ENCODE measurements at regions not wholly inside any gene's neighbourhood (a gene's known extent, or its start where the extent isn't known, plus 50 kb on each side); places are given as distances from the start of the nearest gene placed in this dataset.
"Not testable (repeated sequence)": the region's sequence is repeated elsewhere in the genome, so short reads cannot be mapped to it uniquely, and the experiment has no call there.

DNA sequence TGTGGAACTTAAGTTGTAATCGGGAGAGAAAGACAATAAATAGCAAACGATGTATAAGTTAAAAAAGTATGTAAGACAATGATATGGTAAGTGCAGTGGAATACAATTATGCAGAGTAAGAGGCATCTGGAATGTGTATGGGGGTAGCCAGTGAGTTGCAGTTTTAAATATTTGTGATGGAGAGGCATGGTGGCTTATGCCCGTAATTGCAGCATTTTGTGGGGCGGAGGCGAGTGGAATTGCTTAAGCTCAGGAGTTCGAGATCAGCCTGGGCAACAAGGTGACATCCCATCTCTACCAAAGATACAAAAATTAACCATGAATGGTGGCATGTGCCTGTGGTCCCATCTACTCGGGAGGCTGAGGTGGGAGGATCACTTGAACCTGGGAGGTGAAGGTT lies 52.5 kb upstream of the WDFY3 start:
- DNase-seq (ENCODE audit: low read depth) = no peak

DNA sequence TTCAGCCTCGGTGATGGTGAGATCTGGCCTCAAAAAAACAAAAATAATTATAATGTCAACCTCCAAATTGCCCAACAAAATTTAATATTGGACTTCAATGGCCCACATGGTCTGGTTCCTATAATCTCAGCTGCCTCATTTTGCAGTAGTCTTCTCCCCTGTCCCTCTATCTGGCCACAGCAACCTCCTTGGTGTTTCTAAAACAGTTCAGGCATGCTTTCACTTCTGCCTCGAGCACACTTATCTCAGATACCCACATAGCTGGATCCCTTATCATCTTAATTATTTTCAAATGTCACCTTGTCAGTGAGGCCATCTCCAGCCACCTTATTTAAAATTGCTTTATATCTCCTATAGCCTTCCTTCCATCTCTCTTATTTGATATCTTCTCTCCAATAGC lies 52.9 kb upstream of the WDFY3 start:
- no peak for DNase-seq (ENCODE audit: low read depth)

DNA sequence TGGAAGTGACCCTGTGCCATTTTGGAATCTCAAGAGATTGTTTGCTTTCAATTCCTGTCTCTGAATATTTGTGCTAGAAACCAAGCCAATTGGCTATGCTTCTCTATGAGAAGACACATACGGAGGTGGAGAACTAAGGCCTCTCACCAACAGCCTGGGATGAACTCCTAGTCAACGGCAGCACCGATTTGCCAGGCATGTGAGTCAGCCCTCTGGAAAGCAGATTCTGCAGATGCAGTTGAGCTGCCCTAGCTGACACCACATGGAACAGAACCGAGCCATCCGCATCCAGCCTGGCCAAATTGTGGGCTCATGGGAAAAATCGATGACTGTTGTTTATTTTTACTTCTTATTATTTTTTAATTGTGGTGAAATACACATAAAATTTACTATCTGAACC lies 58.2 kb upstream of the WDFY3 start:
- DNase-seq (ENCODE audit: low read depth) = no peak

DNA sequence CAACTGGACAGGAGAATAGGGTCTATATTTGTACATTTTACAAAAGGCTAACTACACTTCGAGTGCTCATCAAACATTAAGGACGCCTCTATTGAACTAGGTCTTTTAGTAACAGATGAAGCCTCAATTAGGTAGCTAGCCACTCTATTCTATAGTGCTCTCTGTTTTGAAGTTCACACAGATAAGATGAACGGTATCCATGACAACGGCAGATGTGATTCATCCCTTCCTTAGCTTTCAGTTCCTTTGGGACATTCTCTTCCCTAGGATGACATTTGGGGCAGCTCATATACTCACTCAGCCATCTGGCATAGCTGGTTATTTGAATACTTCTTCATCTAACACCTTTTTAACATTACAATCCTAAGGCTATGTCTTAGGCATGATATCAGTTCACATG lies 62.4 kb upstream of the WDFY3 start:
- DNase-seq (ENCODE audit: low read depth) = peak; percentile 52

DNA sequence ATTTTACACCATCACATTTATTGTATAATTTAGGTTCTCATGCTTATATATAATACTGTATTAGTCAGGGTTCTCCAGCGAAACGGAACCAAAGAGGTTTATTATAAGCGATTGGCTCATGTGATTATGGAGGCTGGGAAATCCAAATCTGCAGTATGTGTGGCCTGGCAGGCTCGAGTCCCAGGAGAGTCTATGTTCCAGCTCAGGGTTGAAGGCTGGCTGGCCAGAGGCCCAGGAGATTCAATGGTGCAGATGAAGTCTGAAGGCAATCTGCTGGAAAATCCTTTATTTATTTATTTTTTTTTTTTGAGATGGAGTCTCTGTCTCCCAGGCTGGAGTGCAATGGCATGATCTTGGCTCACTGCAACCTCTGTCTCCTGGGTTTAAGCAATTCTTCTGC lies 63.0 kb upstream of the WDFY3 start:
- no peak for DNase-seq (ENCODE audit: low read depth)

DNA sequence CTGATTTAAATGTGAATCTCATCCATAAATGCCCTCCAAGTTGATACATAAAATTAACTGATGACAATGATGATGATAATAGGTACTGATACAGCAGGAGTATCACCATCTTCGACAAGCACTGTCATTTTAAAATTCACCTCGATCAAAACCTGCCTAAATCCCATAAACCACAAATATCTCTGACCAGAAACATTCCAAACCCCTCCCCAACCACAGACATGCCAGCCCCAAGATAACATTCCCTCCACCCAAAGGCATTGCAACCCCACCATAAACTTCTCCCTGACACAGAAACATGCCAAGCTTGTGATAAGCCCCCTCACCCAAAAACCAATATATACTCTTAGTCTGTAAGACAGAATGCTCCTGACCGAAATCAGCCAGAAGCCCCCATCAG lies 63.7 kb upstream of the WDFY3 start:
- DNase-seq (ENCODE audit: low read depth) = no peak

DNA sequence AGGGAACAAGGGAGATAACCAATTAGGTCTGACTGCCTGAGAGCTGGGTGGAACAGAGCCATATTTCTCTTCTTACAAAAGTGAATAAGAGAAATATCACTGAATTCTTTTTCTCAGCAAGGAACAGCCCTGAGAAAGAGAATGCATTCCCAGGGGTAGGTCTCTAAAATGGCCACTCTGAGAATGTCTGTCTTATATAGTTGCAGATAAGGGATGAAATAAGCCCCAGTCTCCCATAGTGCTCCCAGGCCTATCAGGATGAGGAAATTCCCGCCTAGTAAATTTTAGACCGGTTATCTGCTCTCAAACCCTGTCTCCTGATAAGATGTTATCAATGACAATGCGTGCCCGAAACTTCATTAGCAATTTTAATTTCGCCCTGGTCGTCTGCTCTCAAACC lies 67.3 kb upstream of the WDFY3 start:
- not testable (repeated sequence) for DNase-seq (ENCODE audit: low read depth)

DNA sequence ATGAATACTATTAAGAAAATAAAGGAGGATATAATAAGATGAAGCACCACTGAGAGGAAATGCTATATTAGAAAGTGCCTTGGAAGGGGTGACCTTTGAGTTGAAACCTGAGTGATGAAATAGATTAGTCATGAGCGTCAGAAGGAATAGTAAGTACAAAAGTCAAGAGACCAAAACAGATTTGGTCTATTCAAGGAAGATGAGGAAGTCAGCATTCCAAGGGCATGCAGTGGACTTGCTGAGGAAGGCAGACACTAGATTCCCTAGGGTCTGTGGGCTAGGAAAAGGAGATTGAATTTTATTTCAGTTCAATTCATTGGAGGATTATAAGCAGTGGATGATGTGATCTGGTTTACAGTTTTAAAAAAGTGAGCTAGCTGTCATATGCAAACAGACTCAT lies 73.0 kb upstream of the WDFY3 start:
- peak; percentile 79 for DNase-seq (ENCODE audit: low read depth)

DNA sequence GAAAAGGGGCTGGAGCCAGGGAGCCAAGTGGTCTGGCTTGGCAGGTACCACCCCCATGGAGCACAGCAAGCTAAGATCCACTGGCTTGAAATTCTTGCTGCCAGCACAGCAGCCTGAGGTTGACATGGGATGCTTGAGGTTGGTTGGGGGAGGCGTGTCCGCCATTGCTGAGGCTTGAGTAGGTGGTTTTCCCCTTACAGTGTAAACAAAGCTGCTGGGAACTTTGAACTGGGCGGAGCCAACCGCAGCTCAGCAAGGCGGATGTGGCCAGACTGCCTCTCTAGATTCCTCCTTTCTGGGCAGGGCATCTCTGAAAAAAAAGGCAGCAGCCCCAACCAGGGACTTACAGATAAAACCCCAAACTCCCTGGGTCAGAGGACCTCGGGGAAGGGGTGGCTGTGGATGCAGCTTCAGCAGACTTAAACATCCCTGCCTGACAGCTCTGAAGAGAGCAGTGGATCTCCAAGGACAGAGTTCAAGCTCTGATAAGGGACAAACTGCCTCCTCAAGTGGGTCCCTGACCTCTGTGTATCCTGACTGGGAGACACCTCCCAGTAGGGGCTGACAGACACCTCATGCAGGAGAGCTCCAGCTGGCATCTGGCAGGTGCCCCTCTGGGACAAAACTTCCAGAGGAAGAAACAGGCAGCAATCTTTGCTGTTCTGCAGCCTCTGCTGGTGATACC lies 77.5 kb upstream of the WDFY3 start:
- DNase-seq (ENCODE audit: low read depth) = peak; percentile 62

DNA sequence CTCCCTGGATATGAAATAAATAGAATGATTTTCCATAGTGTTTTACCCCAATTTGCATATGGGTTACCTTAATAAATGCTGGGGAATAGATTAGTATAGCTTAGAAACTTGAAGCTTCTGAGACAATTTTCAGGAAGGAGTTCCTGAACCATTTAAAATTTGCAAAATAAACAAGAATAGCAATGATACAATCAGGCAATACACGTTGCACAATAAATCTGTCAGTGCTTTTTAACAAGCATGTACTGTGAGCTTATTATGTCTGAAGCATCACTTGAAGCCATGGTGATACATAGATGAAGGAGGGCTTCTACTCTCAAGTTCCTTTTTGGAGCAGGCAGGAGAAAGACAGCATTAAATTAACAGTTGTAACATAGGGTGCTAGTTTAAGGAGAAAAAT lies 84.2 kb upstream of the WDFY3 start:
- no peak for DNase-seq (ENCODE audit: low read depth)

DNA sequence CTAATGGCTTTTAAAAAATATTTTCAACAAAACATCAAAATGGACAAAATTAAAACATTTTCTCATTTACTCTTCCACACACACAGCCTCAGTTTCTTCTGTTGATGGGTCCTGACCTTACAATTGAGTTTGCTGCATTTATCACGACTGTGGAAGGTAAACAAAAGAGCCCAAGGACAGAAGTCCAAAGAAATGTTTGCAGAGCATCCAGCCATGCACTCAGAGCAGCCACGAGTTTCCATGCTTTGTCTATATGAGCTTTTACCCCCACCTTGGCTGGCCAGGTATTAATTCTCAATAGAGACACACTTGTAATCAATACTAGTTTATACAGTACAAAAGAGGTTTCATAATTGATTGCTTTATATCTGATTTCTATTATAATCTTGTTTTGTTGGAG lies 85.0 kb upstream of the WDFY3 start:
- no peak for DNase-seq (ENCODE audit: low read depth)

DNA sequence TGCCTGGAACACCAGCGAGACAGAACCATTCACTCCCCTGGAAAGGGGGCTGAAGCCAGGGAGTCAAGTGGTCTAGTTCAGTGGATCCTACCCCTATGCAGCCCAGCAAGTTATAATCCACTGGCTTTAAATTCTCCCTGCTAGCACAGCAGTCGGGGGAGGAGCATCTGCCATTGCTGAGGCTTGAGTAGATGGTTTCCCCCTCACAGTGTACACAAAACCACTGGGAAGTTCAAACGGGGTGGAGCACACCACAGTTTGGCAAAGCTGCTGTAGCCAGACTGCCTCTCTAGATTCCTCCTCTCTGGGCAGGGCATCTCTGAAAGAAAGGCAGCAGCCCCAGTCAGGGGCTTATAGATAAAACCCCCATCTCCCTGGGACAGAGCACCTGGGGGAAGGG lies 88.4 kb upstream of the WDFY3 start:
- DNase-seq (ENCODE audit: low read depth) = not testable (repeated sequence)

DNA sequence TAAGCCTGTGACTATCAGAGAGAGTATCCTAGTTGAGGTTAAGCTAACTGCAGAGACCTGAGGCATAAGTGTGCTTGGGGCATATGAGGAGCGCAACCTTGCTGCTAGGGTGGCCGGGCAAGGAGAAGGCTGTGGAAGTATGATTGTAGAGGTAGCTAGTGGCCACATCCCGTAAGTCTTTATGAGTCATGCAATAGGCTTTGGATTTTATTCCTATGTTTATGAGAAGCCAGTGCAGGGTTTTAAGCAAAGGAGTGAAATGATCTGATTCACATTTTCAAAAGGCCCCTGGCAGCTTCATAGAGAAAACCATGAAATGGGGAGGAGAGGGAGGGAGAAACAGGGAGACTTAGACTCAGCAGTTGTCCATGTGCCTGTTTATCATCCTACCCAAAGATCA lies 92.1 kb upstream of the WDFY3 start:
- DNase-seq (ENCODE audit: low read depth) = peak; percentile 58

DNA sequence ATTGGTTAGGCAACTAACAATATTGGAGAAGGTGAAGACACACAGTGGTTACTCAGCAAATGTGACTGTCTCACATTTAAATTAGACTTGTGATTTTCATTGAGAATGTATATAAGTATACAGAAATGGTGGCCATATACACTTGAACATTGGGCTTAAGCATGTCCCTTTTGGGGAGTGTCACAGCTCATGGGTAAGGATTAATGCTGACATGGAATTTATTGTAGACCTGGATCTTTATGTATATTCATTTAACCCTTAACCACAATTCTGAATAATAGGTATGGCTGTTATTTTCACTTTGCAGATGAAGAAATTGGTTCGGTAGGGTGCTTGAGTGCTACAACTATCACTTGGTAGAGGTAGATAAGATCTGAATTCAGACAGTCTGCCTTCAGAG lies 95.5 kb upstream of the WDFY3 start:
- no peak for DNase-seq (ENCODE audit: low read depth)

DNA sequence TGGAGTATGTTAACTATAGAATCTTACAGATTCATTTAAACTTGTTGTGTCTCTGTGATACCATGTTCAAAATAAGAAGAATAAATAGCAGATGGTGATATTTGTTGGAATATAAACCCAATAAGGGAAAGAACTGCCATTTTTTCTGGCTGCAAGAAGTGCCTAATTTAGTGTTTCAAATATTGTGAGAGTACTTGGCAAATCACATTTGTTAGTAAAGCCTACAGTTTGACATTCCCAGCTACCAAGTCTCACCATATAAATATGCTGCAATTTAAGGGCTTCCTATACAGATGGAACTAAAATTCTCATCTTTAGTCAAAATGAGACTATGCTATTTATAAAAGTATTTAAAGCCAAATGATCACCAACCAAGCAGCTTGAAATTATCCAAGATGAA lies 96.0 kb upstream of the WDFY3 start:
- no peak for DNase-seq (ENCODE audit: low read depth)

DNA sequence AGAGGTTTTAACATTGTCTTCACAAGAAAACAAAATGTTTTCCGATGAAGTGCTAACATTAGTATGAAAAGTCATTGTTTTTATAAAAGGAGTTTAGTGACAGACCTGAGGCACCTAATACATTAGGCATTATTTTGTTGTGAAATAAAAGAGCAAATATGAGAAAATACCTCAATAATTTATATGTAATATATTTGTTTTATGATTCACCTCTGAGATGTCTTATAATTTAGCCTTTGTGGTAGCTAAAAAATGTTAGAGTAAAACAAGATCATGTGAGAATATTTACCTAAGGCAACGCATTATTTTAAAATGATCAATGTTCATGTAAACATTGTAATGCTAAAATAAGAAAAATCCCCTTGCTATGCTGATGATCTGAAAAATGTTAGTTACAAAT lies 100.9 kb upstream of the WDFY3 start:
- no peak for DNase-seq (ENCODE audit: low read depth)

DNA sequence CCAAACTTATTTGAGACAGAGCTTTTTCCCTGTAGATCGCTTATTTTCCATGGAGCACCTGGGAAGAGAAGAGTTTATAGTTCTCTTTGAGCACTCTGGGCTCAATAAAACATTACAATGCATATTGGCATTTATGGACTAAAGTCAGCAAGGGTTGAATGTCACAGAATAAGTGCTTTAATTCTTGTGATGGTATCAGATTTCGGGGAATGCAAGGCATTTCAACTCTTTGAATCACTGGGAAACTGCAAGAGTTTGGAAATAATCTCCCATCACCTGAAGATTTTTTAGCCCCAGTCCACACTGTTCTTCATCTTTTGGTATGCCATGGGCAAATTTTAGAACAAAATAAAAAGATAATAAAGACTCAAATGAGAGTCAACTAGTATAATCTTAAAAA lies 111.5 kb upstream of the WDFY3 start:
- DNase-seq (ENCODE audit: low read depth) = no peak

DNA sequence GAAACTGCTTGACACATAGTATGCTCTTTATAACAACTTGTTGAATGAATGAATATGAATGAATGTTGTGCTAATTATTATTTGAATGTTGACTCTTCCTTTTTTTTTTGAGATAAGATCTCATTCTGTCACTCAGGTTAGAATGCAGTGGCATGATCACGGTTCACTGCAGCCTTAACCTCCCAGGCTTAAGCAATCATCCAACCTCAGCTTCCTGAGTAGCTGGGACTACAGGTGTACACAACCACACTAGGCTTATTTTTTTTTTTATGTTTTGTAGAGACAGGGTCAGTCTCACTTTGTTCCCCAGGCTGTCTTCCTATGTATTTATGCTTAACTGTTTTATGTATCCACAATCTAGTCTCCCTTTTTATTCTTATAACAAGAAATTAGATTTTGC lies 114.7 kb upstream of the WDFY3 start:
- no peak for DNase-seq (ENCODE audit: low read depth)

DNA sequence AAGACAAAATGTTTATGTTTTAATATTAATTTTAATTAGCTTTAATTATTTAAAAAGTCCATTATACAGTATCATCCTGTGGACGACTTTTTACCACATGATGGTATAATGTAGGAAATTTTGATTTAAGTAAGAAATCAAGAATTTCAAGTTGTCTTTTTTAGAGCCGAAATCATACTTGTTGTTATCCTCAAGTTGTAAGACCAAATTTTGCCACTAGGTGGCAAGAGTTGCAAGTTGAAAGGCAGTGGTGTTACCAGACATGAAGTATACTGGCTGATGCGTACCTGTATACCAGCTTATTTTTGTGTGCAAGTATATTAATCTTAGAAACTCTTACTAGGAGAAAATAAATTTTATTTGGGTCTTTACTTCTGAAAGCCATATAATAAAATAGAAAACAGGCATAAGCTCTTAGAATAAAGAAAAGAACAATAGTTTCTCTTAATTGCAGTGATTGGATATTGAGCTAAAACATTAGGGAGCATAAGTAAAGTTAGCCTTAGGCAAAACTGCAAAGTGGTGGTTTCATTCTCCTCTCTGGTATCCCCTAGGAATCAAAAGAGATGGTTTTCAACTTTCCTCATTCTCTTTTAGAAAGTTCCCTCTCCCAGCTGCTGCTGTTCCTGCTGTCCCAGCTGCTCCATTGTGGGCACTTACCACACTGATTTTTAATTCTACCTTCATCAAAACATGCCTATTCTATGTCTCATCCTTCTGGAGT lies 118.0 kb upstream of the WDFY3 start:
- peak; percentile 38 for DNase-seq (ENCODE audit: low read depth)

DNA sequence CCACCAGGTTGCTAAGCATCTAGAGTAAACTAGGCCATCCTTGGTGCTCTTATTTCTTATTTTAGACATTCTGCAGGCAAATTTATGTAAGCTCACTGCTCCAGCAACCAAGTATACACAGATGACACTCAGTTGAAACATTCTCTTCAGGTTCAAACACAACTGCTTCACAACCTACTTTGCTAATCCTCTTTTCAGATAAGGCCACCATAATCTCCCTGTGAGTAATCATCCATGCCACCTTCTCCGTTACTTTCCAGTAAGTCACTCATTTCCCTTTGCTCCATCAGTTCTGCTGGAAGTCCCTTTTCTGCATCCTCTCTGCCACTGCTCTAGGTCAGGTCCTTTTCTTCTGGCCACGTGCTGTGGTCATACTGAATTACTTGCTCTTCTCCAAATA lies 120.2 kb upstream of the WDFY3 start:
- DNase-seq (ENCODE audit: low read depth) = no peak

DNA sequence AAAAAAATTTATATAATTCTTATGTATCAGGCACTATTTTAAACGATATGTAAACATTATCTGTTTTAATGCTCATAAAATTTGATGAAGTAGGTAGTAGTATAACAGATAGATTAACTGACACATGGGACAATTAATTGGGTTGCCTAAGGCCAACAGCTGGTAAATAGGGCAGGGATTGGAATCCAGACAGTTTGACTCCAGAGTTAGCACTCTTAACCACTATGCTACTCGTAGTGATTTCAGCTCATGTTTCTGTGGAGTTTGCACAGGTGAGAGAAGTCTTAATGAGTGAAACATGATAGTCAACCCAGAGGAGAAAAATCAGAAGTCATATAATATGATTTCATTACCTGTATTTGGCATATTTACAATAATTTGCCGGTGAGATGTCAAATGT lies 126.0 kb upstream of the WDFY3 start:
- no peak for DNase-seq (ENCODE audit: low read depth)

DNA sequence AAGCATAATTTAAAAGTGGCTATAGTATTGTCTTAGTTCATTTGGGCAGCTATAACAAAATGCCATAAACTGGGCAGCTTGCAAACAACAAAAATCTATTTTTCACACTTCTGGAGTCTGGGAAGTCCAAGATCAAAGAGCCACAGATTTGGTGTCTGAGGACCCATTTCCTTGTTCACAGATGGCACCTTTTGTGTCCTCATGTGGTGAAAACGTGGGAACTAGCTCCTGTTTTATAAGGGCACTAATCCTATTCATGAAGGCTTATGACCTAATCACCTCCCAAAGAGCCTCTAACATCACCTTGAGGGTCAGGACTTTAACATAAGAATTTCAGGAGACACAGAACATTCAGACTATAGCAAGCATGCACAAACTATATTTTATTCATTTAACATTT lies 126.5 kb upstream of the WDFY3 start:
- no peak for DNase-seq (ENCODE audit: low read depth)

DNA sequence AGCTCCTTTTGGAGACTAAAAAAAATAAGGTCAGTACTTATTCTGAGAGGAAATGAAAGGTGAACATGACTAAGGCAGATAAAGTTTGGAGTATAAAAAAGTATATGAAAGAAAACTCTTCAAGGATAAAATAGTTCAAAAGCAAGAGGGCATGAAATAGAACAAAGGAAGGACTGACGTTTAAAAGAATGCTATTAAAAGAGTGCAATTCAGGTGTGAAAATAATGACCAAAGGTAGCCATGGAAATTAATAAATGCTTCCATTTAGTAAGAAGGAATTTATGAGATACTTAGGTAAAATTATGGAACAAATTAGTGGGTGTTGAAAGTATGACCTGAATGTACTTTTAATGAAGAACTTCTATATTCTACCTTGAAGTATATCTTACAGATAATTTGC lies 128.2 kb upstream of the WDFY3 start:
- no peak for DNase-seq (ENCODE audit: low read depth)

DNA sequence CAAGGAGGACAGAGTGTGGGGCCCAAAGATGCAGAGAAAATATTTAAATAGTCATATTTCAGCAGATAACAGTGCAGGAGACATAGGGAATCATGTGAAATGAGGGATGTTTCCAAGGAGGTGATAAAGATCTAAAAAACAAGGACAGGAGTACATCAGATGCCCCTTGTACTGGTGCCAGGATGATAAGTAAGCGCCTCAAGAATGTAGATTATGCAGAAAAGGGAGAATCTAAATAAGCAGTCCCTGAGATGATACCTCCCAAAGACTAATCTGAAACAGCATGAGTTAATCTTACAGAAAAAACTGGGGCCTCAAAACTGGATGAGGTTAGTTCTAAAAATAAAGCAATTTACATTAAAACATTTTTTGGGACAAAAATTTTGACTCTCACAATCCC lies 136.1 kb upstream of the WDFY3 start:
- no peak for DNase-seq (ENCODE audit: low read depth)
